CD1c-positive myeloid dendritic cell (primary cell): ENCODE measurements at regions not wholly inside any gene's neighbourhood (a gene's known extent, or its start where the extent isn't known, plus 50 kb on each side); places are given as distances from the start of the nearest gene placed in this dataset.
A peak's percentile ranks its signal among the peaks of the same experiment; 100 is the strongest.
"Not testable (repeated sequence)": the region's sequence is repeated elsewhere in the genome, so short reads cannot be mapped to it uniquely, and the experiment has no call there.

Experiments
- DNase-seq: peaks from one replicate; pipeline ENCODE4 v3.0.0-alpha.2; 2016; ENCODE audit errors: extremely low spot score

- DNase-seq = no peak
Observed at GRCh38 chr1:232579958-232580941, 49.7 kb downstream of the SIPA1L2 start.

- peak; percentile 58 for DNase-seq
Observed at GRCh38 chr1:232579466-232579865, 50.5 kb downstream of the SIPA1L2 start.

- no peak for DNase-seq
Observed at GRCh38 chr1:232578651-232579195, 51.2 kb downstream of the SIPA1L2 start.

GRCh38 chr1:232577772-232578171, 52.2 kb downstream of the SIPA1L2 start:
- no peak for DNase-seq

GRCh38 chr1:232576537-232576936, 53.4 kb downstream of the SIPA1L2 start:
- DNase-seq = no peak

GRCh38 chr1:232575763-232576040, 54.2 kb downstream of the SIPA1L2 start:
- DNase-seq = no peak

- no peak for DNase-seq
Observed at GRCh38 chr1:232574889-232575762, 54.8 kb downstream of the SIPA1L2 start.

GRCh38 chr1:232574077-232574476, 55.9 kb downstream of the SIPA1L2 start:
- no peak for DNase-seq

GRCh38 chr1:232571523-232571922, 58.4 kb downstream of the SIPA1L2 start:
- no peak for DNase-seq

GRCh38 chr1:232570007-232570406, 59.9 kb downstream of the SIPA1L2 start:
- no peak for DNase-seq

GRCh38 chr1:232569554-232569921, 60.4 kb downstream of the SIPA1L2 start:
- DNase-seq = not testable (repeated sequence)

GRCh38 chr1:232568906-232569553, 60.9 kb downstream of the SIPA1L2 start:
- no peak for DNase-seq

- DNase-seq = no peak
Observed at GRCh38 chr1:232568331-232568852, 61.5 kb downstream of the SIPA1L2 start.

- DNase-seq = no peak
Observed at GRCh38 chr1:232566093-232566492, 63.8 kb downstream of the SIPA1L2 start.

- DNase-seq = no peak
Observed at GRCh38 chr1:232562855-232563510, 67.0 kb downstream of the SIPA1L2 start.

GRCh38 chr1:232561381-232561780, 68.6 kb downstream of the SIPA1L2 start:
- no peak for DNase-seq

- DNase-seq = no peak
Observed at GRCh38 chr1:232560940-232561339, 69.0 kb downstream of the SIPA1L2 start.

GRCh38 chr1:232558954-232559353, 71.0 kb downstream of the SIPA1L2 start:
- no peak for DNase-seq

GRCh38 chr1:232557502-232558191, 72.3 kb downstream of the SIPA1L2 start:
- DNase-seq = no peak

GRCh38 chr1:232557096-232557495, 72.8 kb downstream of the SIPA1L2 start:
- no peak for DNase-seq

- no peak for DNase-seq
Observed at GRCh38 chr1:232556351-232556750, 73.6 kb downstream of the SIPA1L2 start.
